NCI-H1930 (cell line): ENCODE measurements at regions not wholly inside any gene's neighbourhood (a gene's known extent, or its start where the extent isn't known, plus 50 kb on each side); places are given as distances from the start of the nearest gene placed in this dataset.

Experiments
- DNase-seq, 2 experiments: peaks; one replicate each; lab custom pipeline; 2025; lab: John Stamatoyannopoulos, UW

- no peak for DNase-seq
Measured at GRCh38 chr4:181502611-181503010, 740.6 kb upstream of the TENM3 start.

GRCh38 chr4:181503687-181504390 lies 739.4 kb upstream of the TENM3 start:
- no peak for DNase-seq

GRCh38 chr4:181504924-181505323 lies 738.3 kb upstream of the TENM3 start:
- DNase-seq: peak; percentile 21 to 61

- peak in 1 of 2 experiments; percentile 51 for DNase-seq
Measured at GRCh38 chr4:181507180-181507835, 735.9 kb upstream of the TENM3 start.

GRCh38 chr4:181507938-181508337 lies 735.3 kb upstream of the TENM3 start:
- peak; percentile 18 to 51 for DNase-seq

- DNase-seq: no peak
Measured at GRCh38 chr4:181508601-181509000, 734.6 kb upstream of the TENM3 start.

- DNase-seq: peak in 1 of 2 experiments; percentile 11
Measured at GRCh38 chr4:181509073-181509472, 734.1 kb upstream of the TENM3 start.

- no peak for DNase-seq
Measured at GRCh38 chr4:181517491-181517890, 725.7 kb upstream of the TENM3 start.

GRCh38 chr4:181520790-181521189 lies 722.4 kb upstream of the TENM3 start:
- no peak for DNase-seq

GRCh38 chr4:181523973-181524372 lies 719.2 kb upstream of the TENM3 start:
- no peak for DNase-seq

GRCh38 chr4:181524499-181524898 lies 718.7 kb upstream of the TENM3 start:
- DNase-seq: no peak

- no peak for DNase-seq
Measured at GRCh38 chr4:181525634-181526033, 717.6 kb upstream of the TENM3 start.

GRCh38 chr4:181528570-181529184 lies 714.5 kb upstream of the TENM3 start:
- peak; percentile 32 to 37 for DNase-seq

GRCh38 chr4:181529537-181529936 lies 713.7 kb upstream of the TENM3 start:
- DNase-seq: no peak

- no peak for DNase-seq
Measured at GRCh38 chr4:181536196-181536746, 706.9 kb upstream of the TENM3 start.

GRCh38 chr4:181536811-181537434 lies 706.3 kb upstream of the TENM3 start:
- no peak for DNase-seq

GRCh38 chr4:181538431-181538830 lies 704.8 kb upstream of the TENM3 start:
- DNase-seq: no peak

GRCh38 chr4:181541396-181541795 lies 701.8 kb upstream of the TENM3 start:
- DNase-seq: no peak

- DNase-seq: no peak
Measured at GRCh38 chr4:181548873-181549575, 694.2 kb upstream of the TENM3 start.

GRCh38 chr4:181549576-181550188 lies 693.5 kb upstream of the TENM3 start:
- no peak for DNase-seq

GRCh38 chr4:181550381-181550780 lies 692.8 kb upstream of the TENM3 start:
- no peak for DNase-seq
